Activated CD8-positive, alpha-beta T cell treated with anti-CD3 and anti-CD28 coated beads, Interleukin-2, amount 10 ng/mL, durations not matched to agents 7 days and 5 days (primary cell): ENCODE measurements at regions not wholly inside any gene's neighbourhood (a gene's known extent, or its start where the extent isn't known, plus 50 kb on each side); places are given as distances from the start of the nearest gene placed in this dataset.

Experiments used
- ATAC-seq: fragments of 150-1000 bp; cut with Tn5 transposase; one replicate; pipeline ENCODE4 v1.10.0; 2021; ENCODE audit warnings: moderate library complexity
- CTCF ChIA-PET: fragments of 350-600 bp; sonication (Branson Sonifier 250); formaldehyde crosslinking; loops from one replicate; lab custom pipeline; 2021; ENCODE audit warnings: antibody characterized with exemption; lab: Charles Lee
- POLR2A ChIA-PET: fragments of 350-600 bp; sonication (Branson Sonifier 250); formaldehyde crosslinking; loops from one replicate; lab custom pipeline; 2021; ENCODE audit warnings: antibody characterized with exemption; lab: Charles Lee
- DNase-seq: peaks from one replicate; pipeline ENCODE4 v3.0.0-alpha.2; 2020
- H3K27ac Mint-ChIP-seq: one replicate; pipeline ENCODE4 v1.8.0; 2021; ENCODE audit warnings: mild to moderate bottlenecking, mixed read lengths
- H3K27me3 Mint-ChIP-seq: one replicate; pipeline ENCODE4 v1.8.0; 2021; ENCODE audit warnings: low read depth, mixed read lengths
- H3K36me3 Mint-ChIP-seq: one replicate; pipeline ENCODE4 v1.8.0; 2021; ENCODE audit warnings: low read depth, mixed read lengths
- H3K4me1 Mint-ChIP-seq: one replicate; pipeline ENCODE4 v1.8.0; 2021; ENCODE audit warnings: low read depth, mixed read lengths
- H3K4me3 Mint-ChIP-seq: one replicate; pipeline ENCODE4 v1.8.0; 2021; ENCODE audit warnings: mild to moderate bottlenecking, mixed read lengths
- H3K9me3 Mint-ChIP-seq: one replicate; pipeline ENCODE4 v1.8.0; 2022; ENCODE audit warnings: mixed read lengths; ENCODE audit not compliant: insufficient read depth

- Mint-ChIP-seq H3K36me3 (no peaks in the 10 kb centered on the region), H3K27me3 (peaks cover 3% of the 10 kb centered on the region), H3K4me3 (no peak overlapping the region), H3K27ac (no peak overlapping the region), H3K9me3 (no peaks in the 10 kb centered on the region), H3K4me1 (no peaks in the 10 kb centered on the region)
- DNase-seq (no peak), ATAC-seq (no peak)
- POLR2A ChIA-PET = interaction anchor here (0.5 kb wide), 1 partner anchor 559 kb away, joined by 5 read pairs; no protein-coding TSS in a partner anchor
- CTCF ChIA-PET = no interaction called here
Observed at GRCh38 chr9:88753691-88754367, 218.9 kb downstream of the NXNL2 start.

- no peak overlapping the region for H3K4me3 Mint-ChIP-seq
- no peak overlapping the region for H3K27ac Mint-ChIP-seq
- peaks cover 3% of the 10 kb centered on the region for H3K27me3 Mint-ChIP-seq
- H3K4me1 Mint-ChIP-seq = no peaks in the 10 kb centered on the region
- no peak for ATAC-seq
- POLR2A ChIA-PET = no interaction called here
- no peaks in the 10 kb centered on the region for H3K9me3 Mint-ChIP-seq
- CTCF ChIA-PET = no interaction called here
- H3K36me3 Mint-ChIP-seq = no peaks in the 10 kb centered on the region
- no peak for DNase-seq
Observed at GRCh38 chr9:88754452-88754851, 219.5 kb downstream of the NXNL2 start.

GRCh38 chr9:88754886-88755285 lies 219.9 kb downstream of the NXNL2 start:
- ChIA-PET CTCF (no interaction called here), POLR2A (no interaction called here)
- H3K27ac Mint-ChIP-seq = no peak overlapping the region
- ATAC-seq = no peak
- H3K4me1 Mint-ChIP-seq = no peaks in the 10 kb centered on the region
- no peaks in the 10 kb centered on the region for H3K9me3 Mint-ChIP-seq
- H3K4me3 Mint-ChIP-seq = no peak overlapping the region
- H3K27me3 Mint-ChIP-seq = peaks cover 2% of the 10 kb centered on the region
- no peaks in the 10 kb centered on the region for H3K36me3 Mint-ChIP-seq
- no peak for DNase-seq

GRCh38 chr9:88757406-88758010 lies 222.5 kb downstream of the NXNL2 start:
- no peak for DNase-seq
- Mint-ChIP-seq H3K27me3 (peaks cover 16% of the 10 kb centered on the region), H3K9me3 (no peaks in the 10 kb centered on the region), H3K36me3 (no peaks in the 10 kb centered on the region), H3K4me3 (no peak overlapping the region), H3K27ac (no peak overlapping the region), H3K4me1 (no peaks in the 10 kb centered on the region)
- no peak for ATAC-seq
- POLR2A ChIA-PET = no interaction called here
- CTCF ChIA-PET = no interaction called here

DNA sequence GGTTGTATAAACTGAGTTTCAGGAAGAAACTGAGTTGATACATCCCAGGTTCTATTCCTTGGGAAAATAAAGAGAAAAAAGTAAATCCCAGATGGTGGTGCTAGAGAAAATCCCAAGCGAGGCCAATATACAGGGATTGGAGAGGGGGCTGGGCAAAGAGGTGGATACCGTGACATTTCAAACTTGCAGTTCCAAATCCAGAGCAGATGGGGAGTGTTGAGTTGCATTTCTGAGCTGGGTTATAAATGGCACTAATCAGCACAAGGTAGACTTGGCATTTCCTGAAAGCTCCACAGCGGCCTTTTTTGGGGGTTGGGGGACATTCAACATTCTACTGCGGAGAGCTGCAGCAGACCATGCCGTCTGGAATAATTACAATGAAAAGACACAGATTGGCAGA lies 224.4 kb downstream of the NXNL2 start:
- Mint-ChIP-seq H3K36me3 (no peaks in the 10 kb centered on the region), H3K27ac (no peak overlapping the region), H3K4me3 (no peak overlapping the region), H3K27me3 (peaks cover 21% of the 10 kb centered on the region), H3K9me3 (no peaks in the 10 kb centered on the region), H3K4me1 (no peaks in the 10 kb centered on the region)
- POLR2A ChIA-PET = no interaction called here
- no peak for DNase-seq
- no peak for ATAC-seq
- CTCF ChIA-PET = no interaction called here

- H3K36me3 Mint-ChIP-seq = no peaks in the 10 kb centered on the region
- ChIA-PET POLR2A (no interaction called here), CTCF (no interaction called here)
- DNase-seq (no peak), ATAC-seq (no peak)
- H3K27ac Mint-ChIP-seq = no peak overlapping the region
- H3K4me3 Mint-ChIP-seq = no peak overlapping the region
- H3K9me3 Mint-ChIP-seq = no peaks in the 10 kb centered on the region
- peaks cover 20% of the 10 kb centered on the region for H3K27me3 Mint-ChIP-seq
- H3K4me1 Mint-ChIP-seq = no peaks in the 10 kb centered on the region
Observed at GRCh38 chr9:88766778-88767503, 224.3 kb upstream of the S1PR3 start.

GRCh38 chr9:88767504-88767790 lies 223.8 kb upstream of the S1PR3 start:
- POLR2A ChIA-PET = no interaction called here

GRCh38 chr9:88772575-88772974 lies 218.7 kb upstream of the S1PR3 start:
- no peak overlapping the region for H3K27ac Mint-ChIP-seq
- no peaks in the 10 kb centered on the region for H3K9me3 Mint-ChIP-seq
- DNase-seq (no peak), ATAC-seq (no peak)
- no peaks in the 10 kb centered on the region for H3K36me3 Mint-ChIP-seq
- POLR2A ChIA-PET = no interaction called here
- H3K4me1 Mint-ChIP-seq = peaks cover under 1% of the 10 kb centered on the region
- no peak overlapping the region for H3K4me3 Mint-ChIP-seq
- peaks cover 15% of the 10 kb centered on the region for H3K27me3 Mint-ChIP-seq
- CTCF ChIA-PET = no interaction called here

More at GRCh38 chr9:88767504-88767790, 223.8 kb upstream of the S1PR3 start:
- Mint-ChIP-seq H3K4me1 (no peaks in the 10 kb centered on the region), H3K36me3 (no peaks in the 10 kb centered on the region), H3K27ac (no peak overlapping the region), H3K9me3 (no peaks in the 10 kb centered on the region), H3K27me3 (peaks cover 20% of the 10 kb centered on the region), H3K4me3 (no peak overlapping the region)
- DNase-seq (no peak), ATAC-seq (no peak)
- CTCF ChIA-PET = no interaction called here

DNA sequence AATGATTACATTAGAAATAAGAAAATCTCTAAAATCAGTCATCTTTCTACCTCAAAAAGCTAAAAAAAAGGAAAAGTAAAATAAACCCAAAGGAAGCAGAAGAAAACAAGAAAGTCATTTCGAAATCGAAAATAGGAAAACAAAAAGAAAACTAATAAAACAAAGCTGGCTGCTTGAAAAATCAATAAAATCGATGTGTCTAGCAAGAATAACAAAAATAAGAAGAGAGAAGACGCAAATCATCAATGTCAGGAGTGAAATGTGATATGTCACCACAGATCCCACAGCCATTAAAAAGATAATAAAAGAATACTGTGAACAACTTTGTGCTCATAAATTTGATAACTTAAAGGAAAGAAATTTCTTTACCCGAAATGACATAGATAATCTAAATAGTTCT lies 218.1 kb upstream of the S1PR3 start:
- no peak overlapping the region for H3K27ac Mint-ChIP-seq
- DNase-seq = no peak
- no peak for ATAC-seq
- H3K4me3 Mint-ChIP-seq = no peak overlapping the region
- POLR2A ChIA-PET = no interaction called here
- H3K36me3 Mint-ChIP-seq = no peaks in the 10 kb centered on the region
- peaks cover 15% of the 10 kb centered on the region for H3K27me3 Mint-ChIP-seq
- H3K9me3 Mint-ChIP-seq = no peaks in the 10 kb centered on the region
- H3K4me1 Mint-ChIP-seq = peaks cover 3% of the 10 kb centered on the region
- CTCF ChIA-PET = no interaction called here

DNA sequence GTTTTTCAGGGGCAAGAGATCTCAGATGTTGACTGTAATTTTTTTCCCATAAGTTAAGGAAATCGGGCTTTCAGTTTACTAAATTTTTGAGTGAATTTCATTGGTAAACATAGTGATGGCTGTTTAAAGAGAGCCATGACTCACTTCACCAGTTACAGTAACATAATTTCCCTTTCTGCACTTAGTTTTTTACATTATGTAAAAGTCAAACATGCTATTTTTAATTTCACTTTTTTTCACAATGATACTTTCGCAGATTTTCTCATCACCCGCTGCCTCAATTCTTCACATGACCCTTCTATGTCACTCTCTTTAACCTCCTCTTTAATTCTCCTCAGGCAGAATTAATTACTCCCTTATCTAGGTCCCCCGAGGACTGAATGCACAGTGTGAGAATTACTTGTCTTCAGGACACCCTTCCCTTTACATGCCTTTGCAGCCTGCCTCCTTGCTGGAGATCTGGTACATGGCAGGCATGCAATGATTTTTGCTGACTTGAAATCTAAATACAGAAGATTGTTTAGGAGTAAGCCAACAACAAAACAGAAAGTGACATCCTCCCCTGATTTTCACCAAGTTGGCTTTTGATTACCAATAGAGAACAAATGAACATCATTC lies 217.5 kb upstream of the S1PR3 start:
- POLR2A ChIA-PET = no interaction called here
- no peaks in the 10 kb centered on the region for H3K36me3 Mint-ChIP-seq
- H3K27me3 Mint-ChIP-seq = peaks cover 15% of the 10 kb centered on the region
- no peak overlapping the region for H3K27ac Mint-ChIP-seq
- CTCF ChIA-PET = no interaction called here
- no peak overlapping the region for H3K4me3 Mint-ChIP-seq
- ATAC-seq (no peak), DNase-seq (no peak)
- H3K9me3 Mint-ChIP-seq = no peaks in the 10 kb centered on the region
- H3K4me1 Mint-ChIP-seq = peaks cover 3% of the 10 kb centered on the region

DNA sequence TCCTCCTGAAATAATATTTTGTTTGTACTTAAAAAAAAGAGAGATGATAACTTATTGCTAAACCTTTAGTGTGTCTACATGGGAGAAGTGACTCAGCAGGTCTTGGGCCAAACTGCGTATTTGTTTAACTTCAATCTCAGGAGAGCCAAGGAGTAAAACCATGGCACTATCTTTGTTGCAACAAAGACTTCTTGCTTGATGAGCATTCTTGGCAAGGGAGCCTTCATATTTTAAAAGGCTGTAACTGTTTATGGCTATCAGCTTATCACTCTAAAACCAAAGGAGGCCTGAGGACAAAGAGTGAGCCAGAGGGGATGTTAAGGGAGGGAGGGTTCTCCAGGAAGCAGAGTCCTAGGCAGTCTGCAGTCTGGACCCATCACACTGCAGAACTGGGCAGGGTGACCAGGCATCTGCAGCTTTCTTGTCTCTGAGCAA lies 216.2 kb upstream of the S1PR3 start:
- DNase-seq = no peak
- Mint-ChIP-seq H3K27me3 (peaks cover 13% of the 10 kb centered on the region), H3K27ac (no peak overlapping the region), H3K4me3 (no peak overlapping the region), H3K36me3 (no peaks in the 10 kb centered on the region), H3K4me1 (peaks cover 3% of the 10 kb centered on the region), H3K9me3 (no peaks in the 10 kb centered on the region)
- POLR2A ChIA-PET = no interaction called here
- ATAC-seq = no peak
- CTCF ChIA-PET = no interaction called here

GRCh38 chr9:88775559-88775958 lies 215.7 kb upstream of the S1PR3 start:
- no peak for ATAC-seq
- ChIA-PET CTCF (no interaction called here), POLR2A (no interaction called here)
- Mint-ChIP-seq H3K27me3 (peaks cover 11% of the 10 kb centered on the region), H3K4me1 (peaks cover 3% of the 10 kb centered on the region), H3K36me3 (no peaks in the 10 kb centered on the region), H3K9me3 (no peaks in the 10 kb centered on the region), H3K4me3 (no peak overlapping the region), H3K27ac (no peak overlapping the region)
- DNase-seq = no peak
